KMS-11 (cell line): ENCODE measurements at regions not wholly inside any gene's neighbourhood (a gene's known extent, or its start where the extent isn't known, plus 50 kb on each side); places are given as distances from the start of the nearest gene placed in this dataset.

Source experiments
- H2AFZ ChIP-seq: fragments of 200-600 bp; sonication (generic); 2 replicates; pipeline ENCODE4 v1.6.1; 2016; ENCODE audit warnings: antibody characterized with exemption, mixed run types, low read depth
- H3K27ac ChIP-seq: fragments of 200-600 bp; sonication (generic); 2 replicates; pipeline ENCODE4 v1.6.1; 2016; ENCODE audit warnings: mild to moderate bottlenecking, mixed run types
- H3K27me3 ChIP-seq: fragments of 200-600 bp; sonication (generic); 2 replicates; pipeline ENCODE4 v1.6.1; 2017; ENCODE audit warnings: mild to moderate bottlenecking, low read depth, mixed run types, moderate library complexity; ENCODE audit not compliant: insufficient read depth
- H3K36me3 ChIP-seq: fragments of 200-600 bp; sonication (generic); 2 replicates; pipeline ENCODE4 v1.6.1; 2017; ENCODE audit warnings: mild to moderate bottlenecking, mixed run types; ENCODE audit not compliant: insufficient read depth
- H3K4me1 ChIP-seq: fragments of 200-600 bp; sonication (generic); 2 replicates; pipeline ENCODE4 v1.6.1; 2016; ENCODE audit warnings: mild to moderate bottlenecking, low read depth, mixed run types; ENCODE audit not compliant: poor library complexity, severe bottlenecking
- H3K4me2 ChIP-seq: fragments of 200-600 bp; sonication (generic); 2 replicates; pipeline ENCODE4 v1.7.0; 2016; ENCODE audit warnings: mild to moderate bottlenecking, mixed run types
- H3K4me3 ChIP-seq: fragments of 200-600 bp; sonication (generic); IDR thresholded peaks from 2 replicates; pipeline ENCODE4 v1.6.1; 2017; ENCODE audit warnings: low read depth, low read length, mixed read lengths; ENCODE audit not compliant: insufficient read depth
- H3K79me2 ChIP-seq: fragments of 200-600 bp; sonication (generic); 2 replicates; pipeline ENCODE4 v1.6.1; 2016; ENCODE audit warnings: low read depth, mixed run types; ENCODE audit not compliant: insufficient read depth
- H3K9ac ChIP-seq: fragments of 200-600 bp; sonication (generic); 2 replicates; pipeline ENCODE4 v1.6.1; 2016; ENCODE audit warnings: mild to moderate bottlenecking, mixed run types
- H4K20me1 ChIP-seq: fragments of 200-600 bp; sonication (generic); 2 replicates; pipeline ENCODE4 v1.6.1; 2016; ENCODE audit warnings: mild to moderate bottlenecking, mixed run types; ENCODE audit not compliant: insufficient read depth
- CTCF ChIP-seq: fragments of 200-600 bp; sonication (generic); conservative IDR thresholded peaks from 2 replicates; pipeline ENCODE4 v1.6.1; 2017; ENCODE audit warnings: low read depth, mild to moderate bottlenecking, antibody characterized with exemption, low read length, moderate library complexity, mixed read lengths

GRCh38 chr2:120439637-120440384, 93.9 kb downstream of the INHBB start:
- H4K20me1 ChIP-seq: no peaks in the 10 kb centered on the region
- H3K27me3 ChIP-seq: no peaks in the 10 kb centered on the region
- H3K9ac ChIP-seq: no peak overlapping the region
- H3K4me2 ChIP-seq: no peak overlapping the region
- H3K4me1 ChIP-seq: no peaks in the 10 kb centered on the region
- no peak overlapping the region for H3K4me3 ChIP-seq
- no peak overlapping the region for H2AFZ ChIP-seq
- no peaks in the 10 kb centered on the region for H3K36me3 ChIP-seq
- H3K79me2 ChIP-seq: no peaks in the 10 kb centered on the region
- no peak overlapping the region for H3K27ac ChIP-seq
- no peak for TF ChIP-seq CTCF

- H3K27ac ChIP-seq: no peak overlapping the region
- H3K4me2 ChIP-seq: no peak overlapping the region
- TF ChIP-seq CTCF: no peak
- no peaks in the 10 kb centered on the region for H3K27me3 ChIP-seq
- H2AFZ ChIP-seq: no peak overlapping the region
- H4K20me1 ChIP-seq: no peaks in the 10 kb centered on the region
- H3K36me3 ChIP-seq: no peaks in the 10 kb centered on the region
- H3K4me1 ChIP-seq: no peaks in the 10 kb centered on the region
- no peaks in the 10 kb centered on the region for H3K79me2 ChIP-seq
- H3K4me3 ChIP-seq: no peak overlapping the region
- no peak overlapping the region for H3K9ac ChIP-seq
Observed at GRCh38 chr2:120440521-120441350, 94.8 kb downstream of the INHBB start.

GRCh38 chr2:120441351-120441700, 95.4 kb downstream of the INHBB start:
- Histone ChIP-seq H3K79me2 (no peaks in the 10 kb centered on the region), H3K27ac (no peak overlapping the region), H2AFZ (no peak overlapping the region), H3K4me2 (no peak overlapping the region), H3K4me1 (no peaks in the 10 kb centered on the region), H3K9ac (no peak overlapping the region), H3K36me3 (no peaks in the 10 kb centered on the region), H3K4me3 (no peak overlapping the region), H4K20me1 (no peaks in the 10 kb centered on the region), H3K27me3 (no peaks in the 10 kb centered on the region)
- no peak for TF ChIP-seq CTCF

- H3K79me2 ChIP-seq: no peaks in the 10 kb centered on the region
- TF ChIP-seq CTCF: no peak
- no peaks in the 10 kb centered on the region for H3K27me3 ChIP-seq
- no peaks in the 10 kb centered on the region for H3K4me1 ChIP-seq
- H3K36me3 ChIP-seq: no peaks in the 10 kb centered on the region
- H3K4me2 ChIP-seq: no peak overlapping the region
- no peak overlapping the region for H3K9ac ChIP-seq
- no peak overlapping the region for H2AFZ ChIP-seq
- H3K4me3 ChIP-seq: no peak overlapping the region
- no peaks in the 10 kb centered on the region for H4K20me1 ChIP-seq
- no peak overlapping the region for H3K27ac ChIP-seq
Observed at GRCh38 chr2:120441744-120442471, 96.0 kb downstream of the INHBB start.
